Esophagus muscularis mucosa (tissue), 4 donors: ENCODE measurements at regions not wholly inside any gene's neighbourhood (a gene's known extent, or its start where the extent isn't known, plus 50 kb on each side); places are given as distances from the start of the nearest gene placed in this dataset.
"Not testable (repeated sequence)": the region's sequence is repeated elsewhere in the genome, so short reads cannot be mapped to it uniquely, and the experiment has no call there.

Source experiments
- EP300 ChIP-seq: sonication (generic); formaldehyde crosslinking; IDR thresholded peaks from one replicate; pipeline ENCODE4 v1.6.1; 2017; ENCODE audit warnings: antibody characterized with exemption
- POLR2AphosphoS5 ChIP-seq, 2 donors: sonication (generic); formaldehyde crosslinking; IDR thresholded peaks; one replicate each; pipeline ENCODE4 v1.6.1; 2017; ENCODE audit warnings: antibody characterized with exemption in 2 of 2
- TF ChIP-seq, protein P1 (sequence below), 3 experiments: fragments of 200-600 bp in 2 of 3; fragments of 450-650 bp in 1 of 3; sonication (generic) in 2 of 3; IDR thresholded peaks; one replicate each; pipeline ENCODE4 v1.5.1; 2017 to 2019; ENCODE audit warnings: antibody characterized with exemption in 3 of 3, mild to moderate bottlenecking in 2 of 3, moderate library complexity in 1 of 3

DNA sequence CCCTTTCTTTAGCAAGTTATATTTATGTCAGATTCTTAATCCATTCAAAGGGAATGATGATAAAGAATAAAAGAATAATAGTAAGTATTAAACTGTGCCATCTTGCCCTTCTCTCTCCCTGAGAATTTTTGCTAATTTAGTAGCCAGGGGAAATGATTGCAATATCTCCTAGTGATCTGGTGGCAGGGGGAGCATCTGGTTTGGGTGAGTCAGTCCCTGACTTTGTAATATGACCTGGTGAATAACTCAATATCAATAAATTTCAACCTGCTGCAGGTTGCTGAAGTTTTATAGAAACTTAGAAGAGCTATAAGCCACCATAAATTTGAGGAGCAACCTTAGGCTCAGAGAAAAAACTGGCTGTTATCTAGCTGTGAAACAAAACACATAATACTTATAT, 149.4 kb downstream of the SYT15 start:
- TF ChIP-seq, protein P1, sequence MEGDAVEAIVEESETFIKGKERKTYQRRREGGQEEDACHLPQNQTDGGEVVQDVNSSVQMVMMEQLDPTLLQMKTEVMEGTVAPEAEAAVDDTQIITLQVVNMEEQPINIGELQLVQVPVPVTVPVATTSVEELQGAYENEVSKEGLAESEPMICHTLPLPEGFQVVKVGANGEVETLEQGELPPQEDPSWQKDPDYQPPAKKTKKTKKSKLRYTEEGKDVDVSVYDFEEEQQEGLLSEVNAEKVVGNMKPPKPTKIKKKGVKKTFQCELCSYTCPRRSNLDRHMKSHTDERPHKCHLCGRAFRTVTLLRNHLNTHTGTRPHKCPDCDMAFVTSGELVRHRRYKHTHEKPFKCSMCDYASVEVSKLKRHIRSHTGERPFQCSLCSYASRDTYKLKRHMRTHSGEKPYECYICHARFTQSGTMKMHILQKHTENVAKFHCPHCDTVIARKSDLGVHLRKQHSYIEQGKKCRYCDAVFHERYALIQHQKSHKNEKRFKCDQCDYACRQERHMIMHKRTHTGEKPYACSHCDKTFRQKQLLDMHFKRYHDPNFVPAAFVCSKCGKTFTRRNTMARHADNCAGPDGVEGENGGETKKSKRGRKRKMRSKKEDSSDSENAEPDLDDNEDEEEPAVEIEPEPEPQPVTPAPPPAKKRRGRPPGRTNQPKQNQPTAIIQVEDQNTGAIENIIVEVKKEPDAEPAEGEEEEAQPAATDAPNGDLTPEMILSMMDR (IDR thresholded peaks at IDR 0.05): not testable (repeated sequence)
- not testable (repeated sequence) for TF ChIP-seq POLR2AphosphoS5 (IDR thresholded peaks at IDR 0.05); EP300
